ENCODE measurements at regions not wholly inside any gene's neighbourhood (a gene's known extent, or its start where the extent isn't known, plus 50 kb on each side); places are given as distances from the start of the nearest gene placed in this dataset.

GRCh38 chr5:28046596-28046995 lies 1008.2 kb upstream of the CDH9 start:
- no peaks in the 10 kb centered on the region for H3K27me3 ChIP-seq (ENCODE audit: control insufficient read depth, low read length)
- no peak overlapping the region for H3K4me3 ChIP-seq (ENCODE audit: low read length)
- H3K9me3 ChIP-seq (ENCODE audit: control insufficient read depth, insufficient read depth, low read length), result no peaks in the 10 kb centered on the region
- no peak for TF ChIP-seq EZH2phosphoT487 (IDR thresholded peaks at IDR 0.05; ENCODE audit: borderline replicate concordance, low read length)
- TF ChIP-seq CTCF (IDR thresholded peaks at IDR 0.05; ENCODE audit: low read depth, low read length, poor library complexity, severe bottlenecking), result no peak
- no peak overlapping the region for H3K4me2 ChIP-seq (ENCODE audit: low read length)
- H3K9me2 ChIP-seq (replicated peaks; ENCODE audit: control insufficient read depth, low read length), result no peaks in the 10 kb centered on the region
- H3K79me2 ChIP-seq (ENCODE audit: control insufficient read depth, low read length), result no peaks in the 10 kb centered on the region
- H3F3A ChIP-seq (ENCODE audit: control insufficient read depth, insufficient read depth), result no peaks in the 10 kb centered on the region
- no peaks in the 10 kb centered on the region for H3K4me1 ChIP-seq (ENCODE audit: control insufficient read depth, low read length)
- no peak overlapping the region for H3K27ac ChIP-seq (ENCODE audit: low read depth, low read length)
- H3K36me3 ChIP-seq (ENCODE audit: control insufficient read depth, low read length), result no peaks in the 10 kb centered on the region
- no peaks in the 10 kb centered on the region for H4K20me1 ChIP-seq (ENCODE audit: control insufficient read depth, insufficient read depth, low read depth, low read length)

GRCh38 chr5:28027851-28028250 lies 989.5 kb upstream of the CDH9 start:
- Histone ChIP-seq H3K27ac (ENCODE audit: low read depth, low read length) (no peak overlapping the region), H3K4me3 (ENCODE audit: low read length) (no peak overlapping the region), H3K9me3 (ENCODE audit: control insufficient read depth, insufficient read depth, low read length) (no peaks in the 10 kb centered on the region), H3K27me3 (ENCODE audit: control insufficient read depth, low read length) (no peaks in the 10 kb centered on the region), H3F3A (ENCODE audit: control insufficient read depth, insufficient read depth) (no peaks in the 10 kb centered on the region), H3K9me2 (replicated peaks; ENCODE audit: control insufficient read depth, low read length) (no peaks in the 10 kb centered on the region), H4K20me1 (ENCODE audit: control insufficient read depth, insufficient read depth, low read depth, low read length) (no peaks in the 10 kb centered on the region), H3K79me2 (ENCODE audit: control insufficient read depth, low read length) (no peaks in the 10 kb centered on the region), H3K4me1 (ENCODE audit: control insufficient read depth, low read length) (no peaks in the 10 kb centered on the region), H3K4me2 (ENCODE audit: low read length) (no peak overlapping the region), H3K36me3 (ENCODE audit: control insufficient read depth, low read length) (no peaks in the 10 kb centered on the region)
- TF ChIP-seq EZH2phosphoT487 (IDR thresholded peaks at IDR 0.05; ENCODE audit: borderline replicate concordance, low read length) (no peak), CTCF (IDR thresholded peaks at IDR 0.05; ENCODE audit: low read depth, low read length, poor library complexity, severe bottlenecking) (no peak)

- H3K4me2 ChIP-seq (ENCODE audit: low read length), result no peak overlapping the region
- H3K36me3 ChIP-seq (ENCODE audit: control insufficient read depth, low read length), result no peaks in the 10 kb centered on the region
- no peaks in the 10 kb centered on the region for H4K20me1 ChIP-seq (ENCODE audit: control insufficient read depth, insufficient read depth, low read depth, low read length)
- H3K9me2 ChIP-seq (replicated peaks; ENCODE audit: control insufficient read depth, low read length), result no peaks in the 10 kb centered on the region
- no peaks in the 10 kb centered on the region for H3K79me2 ChIP-seq (ENCODE audit: control insufficient read depth, low read length)
- no peaks in the 10 kb centered on the region for H3K4me1 ChIP-seq (ENCODE audit: control insufficient read depth, low read length)
- H3K27ac ChIP-seq (ENCODE audit: low read depth, low read length), result no peak overlapping the region
- no peak overlapping the region for H3K4me3 ChIP-seq (ENCODE audit: low read length)
- H3F3A ChIP-seq (ENCODE audit: control insufficient read depth, insufficient read depth), result no peaks in the 10 kb centered on the region
- no peaks in the 10 kb centered on the region for H3K27me3 ChIP-seq (ENCODE audit: control insufficient read depth, low read length)
- peaks cover 7% of the 10 kb centered on the region for H3K9me3 ChIP-seq (ENCODE audit: control insufficient read depth, insufficient read depth, low read length)
- no peak for TF ChIP-seq EZH2phosphoT487 (IDR thresholded peaks at IDR 0.05; ENCODE audit: borderline replicate concordance, low read length)
- no peak for TF ChIP-seq CTCF (IDR thresholded peaks at IDR 0.05; ENCODE audit: low read depth, low read length, poor library complexity, severe bottlenecking)
These were observed 978.8 kb upstream of the CDH9 start for GRCh38 chr5:28017178-28017577.

GRCh38 chr5:28014779-28015178 lies 976.4 kb upstream of the CDH9 start:
- H3F3A ChIP-seq (ENCODE audit: control insufficient read depth, insufficient read depth), result no peaks in the 10 kb centered on the region
- H3K27ac ChIP-seq (ENCODE audit: low read depth, low read length), result no peak overlapping the region
- TF ChIP-seq CTCF (IDR thresholded peaks at IDR 0.05; ENCODE audit: low read depth, low read length, poor library complexity, severe bottlenecking), result peak; percentile 76
- no peak for TF ChIP-seq EZH2phosphoT487 (IDR thresholded peaks at IDR 0.05; ENCODE audit: borderline replicate concordance, low read length)
- peaks cover 12% of the 10 kb centered on the region for H3K9me3 ChIP-seq (ENCODE audit: control insufficient read depth, insufficient read depth, low read length)
- no peak overlapping the region for H3K4me3 ChIP-seq (ENCODE audit: low read length)
- no peaks in the 10 kb centered on the region for H3K79me2 ChIP-seq (ENCODE audit: control insufficient read depth, low read length)
- H3K27me3 ChIP-seq (ENCODE audit: control insufficient read depth, low read length), result no peaks in the 10 kb centered on the region
- H3K4me2 ChIP-seq (ENCODE audit: low read length), result no peak overlapping the region
- no peaks in the 10 kb centered on the region for H3K9me2 ChIP-seq (replicated peaks; ENCODE audit: control insufficient read depth, low read length)
- H3K4me1 ChIP-seq (ENCODE audit: control insufficient read depth, low read length), result no peaks in the 10 kb centered on the region
- H3K36me3 ChIP-seq (ENCODE audit: control insufficient read depth, low read length), result no peaks in the 10 kb centered on the region
- no peaks in the 10 kb centered on the region for H4K20me1 ChIP-seq (ENCODE audit: control insufficient read depth, insufficient read depth, low read depth, low read length)
